ENCODE measurements at regions not wholly inside any gene's neighbourhood (a gene's known extent, or its start where the extent isn't known, plus 50 kb on each side); places are given as distances from the start of the nearest gene placed in this dataset.
"Not testable (repeated sequence)": the region's sequence is repeated elsewhere in the genome, so short reads cannot be mapped to it uniquely, and the experiment has no call there.

DNA sequence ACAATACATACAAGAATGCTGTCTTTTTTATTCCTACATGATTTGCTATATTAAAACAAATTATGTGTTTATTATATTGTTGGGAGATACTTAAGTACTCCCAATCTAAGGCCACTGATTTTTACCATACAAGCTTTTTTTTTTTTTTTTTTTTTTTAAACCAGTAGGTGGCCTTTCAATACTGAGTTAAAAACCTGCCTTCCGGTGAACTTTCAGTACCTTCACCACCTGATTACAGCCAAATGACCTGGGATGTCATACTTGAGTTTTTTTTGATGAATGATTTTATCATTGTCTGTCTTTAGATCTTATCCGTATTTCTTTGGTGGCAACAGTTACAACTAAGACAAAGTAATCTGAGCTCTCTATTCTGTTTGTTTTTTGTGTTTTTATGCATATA lies 94.0 kb upstream of the FOLH1 start:
- Histone ChIP-seq H3K4me2 (ENCODE audit: low read length) (no peak overlapping the region), H3K79me2 (ENCODE audit: insufficient read depth, low read depth, low read length) (no peaks in the 10 kb centered on the region), H3K4me3 (ENCODE audit: low read depth, low read length, poor library complexity, severe bottlenecking) (no peak overlapping the region), H3K9me3 (ENCODE audit: low read length) (no peaks in the 10 kb centered on the region), H4K20me1 (ENCODE audit: insufficient read depth, low read length) (no peaks in the 10 kb centered on the region), H3K27ac (ENCODE audit: low read depth, low read length, poor library complexity, severe bottlenecking) (no peak overlapping the region), H3K4me1 (ENCODE audit: insufficient read depth, low read length, poor library complexity, severe bottlenecking) (no peaks in the 10 kb centered on the region), H3K9me2 (ENCODE audit: insufficient read depth, low read length) (no peaks in the 10 kb centered on the region), H3K36me3 (ENCODE audit: insufficient read depth, low read length) (no peaks in the 10 kb centered on the region), H2AFZ (ENCODE audit: low read length) (no peak overlapping the region)
- no TSS peak for BruUV-seq (replicated peaks)
- intact Hi-C loops (cut with micrococcal nuclease; ENCODE audit: unreplicated experiment) = no loop called here
- DNase-seq (ENCODE audit: low spot score) = no peak
- TF ChIP-seq EZH2phosphoT487 (IDR thresholded peaks at IDR 0.05; ENCODE audit: borderline replicate concordance, low read depth, low read length) = no peak
- TF ChIP-seq, protein P1, sequence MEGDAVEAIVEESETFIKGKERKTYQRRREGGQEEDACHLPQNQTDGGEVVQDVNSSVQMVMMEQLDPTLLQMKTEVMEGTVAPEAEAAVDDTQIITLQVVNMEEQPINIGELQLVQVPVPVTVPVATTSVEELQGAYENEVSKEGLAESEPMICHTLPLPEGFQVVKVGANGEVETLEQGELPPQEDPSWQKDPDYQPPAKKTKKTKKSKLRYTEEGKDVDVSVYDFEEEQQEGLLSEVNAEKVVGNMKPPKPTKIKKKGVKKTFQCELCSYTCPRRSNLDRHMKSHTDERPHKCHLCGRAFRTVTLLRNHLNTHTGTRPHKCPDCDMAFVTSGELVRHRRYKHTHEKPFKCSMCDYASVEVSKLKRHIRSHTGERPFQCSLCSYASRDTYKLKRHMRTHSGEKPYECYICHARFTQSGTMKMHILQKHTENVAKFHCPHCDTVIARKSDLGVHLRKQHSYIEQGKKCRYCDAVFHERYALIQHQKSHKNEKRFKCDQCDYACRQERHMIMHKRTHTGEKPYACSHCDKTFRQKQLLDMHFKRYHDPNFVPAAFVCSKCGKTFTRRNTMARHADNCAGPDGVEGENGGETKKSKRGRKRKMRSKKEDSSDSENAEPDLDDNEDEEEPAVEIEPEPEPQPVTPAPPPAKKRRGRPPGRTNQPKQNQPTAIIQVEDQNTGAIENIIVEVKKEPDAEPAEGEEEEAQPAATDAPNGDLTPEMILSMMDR (conservative IDR thresholded peaks at IDR 0.05; ENCODE audit: low read length) = no peak
- ChIA-PET POLR2A (no interaction called here), CTCF (ENCODE audit: unreplicated experiment) (no interaction called here)

DNA sequence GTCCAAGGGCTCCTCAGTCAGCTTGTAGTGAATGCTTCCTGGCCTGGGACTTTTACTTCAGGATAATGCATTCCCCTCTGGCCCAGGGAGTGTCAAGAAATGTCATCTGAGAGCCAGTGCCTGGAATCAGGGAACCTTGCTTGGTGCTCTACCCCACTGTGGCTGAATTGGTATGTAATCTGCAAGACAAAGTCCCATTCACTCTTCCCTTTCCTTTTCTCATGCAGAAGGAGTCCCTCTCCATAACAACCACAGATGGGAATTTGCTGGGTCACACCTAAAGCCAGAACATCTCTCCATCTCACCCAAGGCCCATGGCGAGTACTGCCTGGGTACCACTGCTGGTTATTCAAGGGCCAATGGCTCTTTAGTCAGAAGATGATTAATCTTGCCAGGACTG lies 89.6 kb upstream of the FOLH1 start:
- CTCF ChIA-PET (ENCODE audit: unreplicated experiment); H3K36me3 ChIP-seq (ENCODE audit: insufficient read depth, low read length); H3K4me3 ChIP-seq (ENCODE audit: low read depth, low read length, poor library complexity, severe bottlenecking); H4K20me1 ChIP-seq (ENCODE audit: insufficient read depth, low read length); H3K4me1 ChIP-seq (ENCODE audit: insufficient read depth, low read length, poor library complexity, severe bottlenecking); intact Hi-C loops (cut with micrococcal nuclease; ENCODE audit: unreplicated experiment); POLR2A ChIA-PET; H3K9me2 ChIP-seq (ENCODE audit: insufficient read depth, low read length); BruUV-seq (replicated peaks); DNase-seq (ENCODE audit: low spot score); H2AFZ ChIP-seq (ENCODE audit: low read length); H3K79me2 ChIP-seq (ENCODE audit: insufficient read depth, low read depth, low read length); H3K27ac ChIP-seq (ENCODE audit: low read depth, low read length, poor library complexity, severe bottlenecking); H3K9me3 ChIP-seq (ENCODE audit: low read length); H3K4me2 ChIP-seq (ENCODE audit: low read length): not testable (repeated sequence)

DNA sequence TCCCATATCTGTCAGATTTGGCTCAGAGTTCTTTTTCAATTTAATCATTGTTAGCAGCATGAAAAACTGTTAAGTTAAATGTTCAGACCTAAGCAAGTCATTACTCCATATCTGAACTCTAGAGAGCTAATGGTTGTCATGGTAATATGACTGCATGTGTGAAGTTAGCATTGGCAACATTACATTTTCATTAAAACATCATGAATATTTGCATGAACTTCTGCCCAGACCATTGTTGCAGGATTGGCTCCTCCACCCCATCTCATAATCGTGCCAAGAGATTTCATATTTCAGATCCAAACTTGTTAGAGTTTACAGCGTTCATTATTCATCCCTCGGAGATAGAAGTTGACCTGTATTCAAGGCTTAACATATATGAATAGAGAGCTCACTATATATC lies 75.5 kb upstream of the FOLH1 start:
- intact Hi-C loops (cut with micrococcal nuclease; ENCODE audit: unreplicated experiment) = not testable (repeated sequence)

DNA sequence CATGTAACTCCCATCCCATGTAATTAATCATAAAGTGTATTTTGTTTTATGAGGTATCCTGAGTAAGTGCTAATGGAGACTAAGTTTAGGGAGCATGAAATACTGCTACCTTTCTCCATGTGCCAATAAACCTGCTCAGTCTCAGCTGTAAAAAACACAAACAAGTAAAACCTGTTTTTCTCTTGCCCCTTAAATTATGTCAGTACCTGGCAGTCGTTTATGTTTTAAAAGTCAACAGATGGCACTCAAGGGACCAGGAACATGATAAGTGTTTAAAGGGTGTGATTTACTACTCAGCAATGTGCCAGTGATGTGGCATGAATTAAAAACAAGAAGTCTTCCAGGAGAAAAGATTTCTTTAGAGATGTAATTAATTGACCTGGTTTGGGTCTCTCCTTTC lies 74.9 kb upstream of the FOLH1 start:
- POLR2A ChIA-PET; H4K20me1 ChIP-seq (ENCODE audit: insufficient read depth, low read length); H3K4me3 ChIP-seq (ENCODE audit: low read depth, low read length, poor library complexity, severe bottlenecking); H3K36me3 ChIP-seq (ENCODE audit: insufficient read depth, low read length); H2AFZ ChIP-seq (ENCODE audit: low read length); H3K4me1 ChIP-seq (ENCODE audit: insufficient read depth, low read length, poor library complexity, severe bottlenecking); intact Hi-C loops (cut with micrococcal nuclease; ENCODE audit: unreplicated experiment); H3K27ac ChIP-seq (ENCODE audit: low read depth, low read length, poor library complexity, severe bottlenecking); H3K79me2 ChIP-seq (ENCODE audit: insufficient read depth, low read depth, low read length); CTCF ChIA-PET (ENCODE audit: unreplicated experiment); H3K9me2 ChIP-seq (ENCODE audit: insufficient read depth, low read length); H3K4me2 ChIP-seq (ENCODE audit: low read length); H3K9me3 ChIP-seq (ENCODE audit: low read length); BruUV-seq (replicated peaks); DNase-seq (ENCODE audit: low spot score): not testable (repeated sequence)

More for the DNA sequence above, 75.5 kb upstream of the FOLH1 start:
- H3K9me2 ChIP-seq (ENCODE audit: insufficient read depth, low read length); H3K27ac ChIP-seq (ENCODE audit: low read depth, low read length, poor library complexity, severe bottlenecking); H3K4me1 ChIP-seq (ENCODE audit: insufficient read depth, low read length, poor library complexity, severe bottlenecking); H3K4me2 ChIP-seq (ENCODE audit: low read length); H3K36me3 ChIP-seq (ENCODE audit: insufficient read depth, low read length); POLR2A ChIA-PET; CTCF ChIA-PET (ENCODE audit: unreplicated experiment); H3K4me3 ChIP-seq (ENCODE audit: low read depth, low read length, poor library complexity, severe bottlenecking); BruUV-seq (replicated peaks); H3K9me3 ChIP-seq (ENCODE audit: low read length); H4K20me1 ChIP-seq (ENCODE audit: insufficient read depth, low read length); DNase-seq (ENCODE audit: low spot score); H3K79me2 ChIP-seq (ENCODE audit: insufficient read depth, low read depth, low read length); H2AFZ ChIP-seq (ENCODE audit: low read length): not testable (repeated sequence)

DNA sequence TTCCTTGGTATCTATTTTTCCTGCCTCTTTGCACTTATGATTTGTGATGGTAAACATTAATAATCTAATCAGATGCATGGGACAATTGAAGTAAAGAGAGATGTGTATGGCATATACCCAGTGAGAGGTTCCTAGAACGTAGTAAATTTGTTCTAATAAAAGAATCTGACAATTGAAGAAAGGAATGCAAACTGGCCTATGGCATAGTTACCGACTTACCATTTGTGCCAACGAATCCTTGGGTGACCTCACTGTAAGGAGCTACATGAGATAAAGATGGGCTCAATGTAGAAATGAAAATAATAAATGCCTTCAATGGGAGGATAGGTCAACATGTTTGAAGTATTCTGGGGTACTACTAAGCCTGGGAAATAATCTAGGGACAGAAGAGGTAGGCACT lies 73.7 kb upstream of the FOLH1 start:
- H3K4me1 ChIP-seq (ENCODE audit: insufficient read depth, low read length, poor library complexity, severe bottlenecking); H3K36me3 ChIP-seq (ENCODE audit: insufficient read depth, low read length); H3K27ac ChIP-seq (ENCODE audit: low read depth, low read length, poor library complexity, severe bottlenecking); H3K9me2 ChIP-seq (ENCODE audit: insufficient read depth, low read length); intact Hi-C loops (cut with micrococcal nuclease; ENCODE audit: unreplicated experiment); H3K79me2 ChIP-seq (ENCODE audit: insufficient read depth, low read depth, low read length); H3K4me3 ChIP-seq (ENCODE audit: low read depth, low read length, poor library complexity, severe bottlenecking); BruUV-seq (replicated peaks); H2AFZ ChIP-seq (ENCODE audit: low read length); DNase-seq (ENCODE audit: low spot score); H3K4me2 ChIP-seq (ENCODE audit: low read length); CTCF ChIA-PET (ENCODE audit: unreplicated experiment); H4K20me1 ChIP-seq (ENCODE audit: insufficient read depth, low read length); POLR2A ChIA-PET; H3K9me3 ChIP-seq (ENCODE audit: low read length): not testable (repeated sequence)

DNA sequence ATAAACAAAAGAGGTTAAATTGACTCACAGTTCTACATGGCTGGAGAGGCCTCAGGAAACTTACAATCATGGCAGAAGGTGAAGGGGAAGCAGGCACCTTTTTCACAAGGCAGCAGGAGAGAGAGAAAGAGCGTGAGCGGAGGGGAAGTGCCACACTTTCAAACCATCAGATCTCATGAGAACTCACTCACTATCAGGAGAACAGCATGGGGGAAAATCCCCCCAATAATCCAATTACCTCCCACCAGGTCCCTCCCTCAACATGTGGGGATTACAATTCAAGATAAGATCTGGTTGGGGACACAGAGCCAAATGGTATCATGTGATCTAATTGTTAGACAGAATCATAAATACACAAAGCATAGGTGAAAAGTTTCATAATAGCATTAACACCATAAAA lies 69.5 kb upstream of the FOLH1 start:
- CTCF ChIA-PET (ENCODE audit: unreplicated experiment); H4K20me1 ChIP-seq (ENCODE audit: insufficient read depth, low read length); H3K4me3 ChIP-seq (ENCODE audit: low read depth, low read length, poor library complexity, severe bottlenecking); H3K9me3 ChIP-seq (ENCODE audit: low read length); H2AFZ ChIP-seq (ENCODE audit: low read length); H3K4me2 ChIP-seq (ENCODE audit: low read length); H3K79me2 ChIP-seq (ENCODE audit: insufficient read depth, low read depth, low read length); DNase-seq (ENCODE audit: low spot score); H3K9me2 ChIP-seq (ENCODE audit: insufficient read depth, low read length); H3K4me1 ChIP-seq (ENCODE audit: insufficient read depth, low read length, poor library complexity, severe bottlenecking); H3K36me3 ChIP-seq (ENCODE audit: insufficient read depth, low read length); BruUV-seq (replicated peaks); POLR2A ChIA-PET; intact Hi-C loops (cut with micrococcal nuclease; ENCODE audit: unreplicated experiment); H3K27ac ChIP-seq (ENCODE audit: low read depth, low read length, poor library complexity, severe bottlenecking): not testable (repeated sequence)

Data from OCI-LY7 (cell line).